T-helper 2 cell treated with Interferon-gamma antibody and Interleukin-4, amounts not matched to agents 5 μg/mL and 100 μg/mL, for 36 hours (primary cell): ENCODE measurements at regions not wholly inside any gene's neighbourhood (a gene's known extent, or its start where the extent isn't known, plus 50 kb on each side); places are given as distances from the start of the nearest gene placed in this dataset.
"Not testable (repeated sequence)": the region's sequence is repeated elsewhere in the genome, so short reads cannot be mapped to it uniquely, and the experiment has no call there.

Experiments used
- DNase-seq: peaks from one replicate; pipeline ENCODE4 v3.0.0; 2021; ENCODE audit warnings: low spot score
- H3K27ac Mint-ChIP-seq: one replicate; pipeline ENCODE4 v1.8.0; 2021; ENCODE audit warnings: mild to moderate bottlenecking, mixed read lengths
- H3K27me3 Mint-ChIP-seq: one replicate; pipeline ENCODE4 v1.8.0; 2021; ENCODE audit warnings: low read depth, mixed read lengths
- H3K36me3 Mint-ChIP-seq: one replicate; pipeline ENCODE4 v1.8.0; 2021; ENCODE audit warnings: low read depth, mixed read lengths
- H3K4me1 Mint-ChIP-seq: one replicate; pipeline ENCODE4 v1.8.0; 2021; ENCODE audit warnings: low read depth, mixed read lengths
- H3K4me3 Mint-ChIP-seq: one replicate; pipeline ENCODE4 v1.8.0; 2022; ENCODE audit warnings: mild to moderate bottlenecking, moderate library complexity, mixed read lengths
- H3K9me3 Mint-ChIP-seq: one replicate; pipeline ENCODE4 v1.8.0; 2021; ENCODE audit warnings: mixed read lengths

DNA sequence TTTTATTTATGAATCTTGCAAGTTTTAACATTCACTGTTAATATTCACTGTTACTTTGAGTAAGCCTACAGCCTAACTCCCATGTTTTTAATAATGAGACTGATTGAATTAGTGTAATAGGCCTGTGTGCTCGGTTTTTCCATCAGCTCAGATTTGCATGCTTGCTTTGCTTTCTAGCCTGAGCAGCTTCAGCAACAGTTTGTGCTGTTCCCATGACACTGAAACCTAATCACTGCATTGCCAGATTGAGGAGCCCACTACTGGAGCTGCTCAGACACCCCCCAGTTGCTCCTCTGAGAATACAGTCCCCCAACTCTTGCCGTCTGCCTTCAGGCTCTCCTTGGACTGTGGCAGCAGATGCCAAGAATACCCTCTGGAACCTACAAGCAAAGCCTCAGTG lies 695.4 kb downstream of the BRINP3 start:
- Mint-ChIP-seq H3K9me3 (peaks cover 13% of the 10 kb centered on the region), H3K36me3 (no peaks in the 10 kb centered on the region), H3K27ac (no peak overlapping the region), H3K4me3 (no peak overlapping the region), H3K4me1 (no peaks in the 10 kb centered on the region), H3K27me3 (no peaks in the 10 kb centered on the region)
- no peak for DNase-seq

DNA sequence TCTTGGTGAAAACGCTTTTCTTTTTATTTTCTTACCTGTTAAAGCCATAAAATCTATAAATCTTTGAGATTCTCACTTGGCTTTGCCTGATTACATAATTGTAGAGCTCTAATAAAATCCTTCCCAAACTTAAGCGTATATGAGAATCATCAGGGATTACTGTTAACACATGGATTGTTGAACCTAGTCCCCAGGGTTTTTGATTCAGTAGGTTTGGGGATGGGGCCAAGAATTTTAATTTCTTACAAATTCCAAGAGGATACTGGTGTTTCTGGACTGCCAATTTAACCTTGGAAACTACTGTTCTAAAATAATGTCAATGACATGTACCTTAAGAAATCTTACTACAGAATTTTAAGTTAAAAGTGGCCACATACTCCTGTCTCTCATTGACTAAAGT lies 694.2 kb downstream of the BRINP3 start:
- no peak overlapping the region for H3K4me3 Mint-ChIP-seq
- no peak for DNase-seq
- H3K27me3 Mint-ChIP-seq: no peaks in the 10 kb centered on the region
- peaks cover 16% of the 10 kb centered on the region for H3K9me3 Mint-ChIP-seq
- no peaks in the 10 kb centered on the region for H3K4me1 Mint-ChIP-seq
- no peaks in the 10 kb centered on the region for H3K36me3 Mint-ChIP-seq
- no peak overlapping the region for H3K27ac Mint-ChIP-seq

DNA sequence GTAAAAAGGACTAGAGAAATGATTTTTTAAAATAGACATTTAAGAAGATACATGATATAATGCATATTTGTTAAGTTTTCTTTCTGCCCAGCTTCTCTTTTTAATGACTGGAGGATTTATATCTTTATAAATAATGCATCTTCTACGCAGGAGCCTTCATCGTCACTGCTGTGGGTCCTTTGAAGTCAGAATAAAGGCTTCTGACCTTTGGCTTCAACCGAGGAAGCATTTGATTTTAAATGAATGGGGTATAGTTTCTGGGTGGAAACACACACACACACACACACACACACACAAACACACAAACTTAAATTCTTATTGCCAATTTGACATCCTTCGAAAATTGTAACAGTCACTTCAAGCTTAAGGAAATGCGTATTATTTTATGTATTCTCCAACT lies 690.9 kb downstream of the BRINP3 start:
- H3K36me3 Mint-ChIP-seq: no peaks in the 10 kb centered on the region

DNA sequence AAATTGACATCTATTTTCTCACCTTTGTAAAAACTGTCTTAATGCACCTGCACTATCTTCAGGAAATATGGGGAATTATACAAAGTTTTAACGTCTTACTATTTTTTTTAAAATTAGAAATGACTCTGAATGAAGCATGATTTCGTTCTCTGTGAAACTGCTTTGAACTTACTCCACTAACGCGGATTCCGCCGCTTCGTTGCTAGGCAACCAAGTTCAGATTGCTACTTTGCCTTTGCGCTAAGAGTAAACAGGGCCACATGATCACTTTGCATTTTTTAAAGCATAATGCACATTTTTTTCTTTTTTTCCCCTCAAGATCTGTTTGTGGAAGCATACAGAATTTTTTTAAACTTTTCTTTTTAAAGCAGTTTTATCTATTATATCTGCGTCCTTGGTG lies 690.5 kb downstream of the BRINP3 start:
- DNase-seq: no peak
- Mint-ChIP-seq H3K9me3 (peaks cover 17% of the 10 kb centered on the region), H3K27ac (no peak overlapping the region), H3K4me3 (no peak overlapping the region), H3K36me3 (no peaks in the 10 kb centered on the region), H3K4me1 (no peaks in the 10 kb centered on the region), H3K27me3 (no peaks in the 10 kb centered on the region)

More for the DNA sequence above, 690.9 kb downstream of the BRINP3 start:
- H3K27me3 Mint-ChIP-seq: no peaks in the 10 kb centered on the region
- H3K4me3 Mint-ChIP-seq: no peak overlapping the region
- no peak overlapping the region for H3K27ac Mint-ChIP-seq
- no peaks in the 10 kb centered on the region for H3K4me1 Mint-ChIP-seq
- H3K9me3 Mint-ChIP-seq: peaks cover 17% of the 10 kb centered on the region
- DNase-seq: no peak

DNA sequence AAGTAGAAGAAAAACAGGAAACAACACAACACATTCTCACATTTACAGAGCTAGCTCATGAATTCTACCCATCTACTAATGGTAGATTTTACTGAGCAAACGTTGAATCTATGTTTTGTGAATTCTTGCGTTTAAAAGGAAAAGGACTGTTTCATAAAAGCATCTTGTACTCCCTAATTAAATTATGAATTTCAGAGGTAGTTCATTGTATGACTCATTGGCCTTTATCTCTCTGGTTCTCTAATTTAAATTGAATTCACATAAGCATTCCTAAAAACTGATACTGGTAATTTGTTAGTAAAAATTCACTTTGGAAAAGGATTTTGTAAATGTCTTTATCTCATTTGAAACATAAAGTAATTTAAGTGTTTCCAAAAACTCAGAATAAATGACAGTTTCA lies 687.3 kb downstream of the BRINP3 start:
- Mint-ChIP-seq H3K27me3 (no peaks in the 10 kb centered on the region), H3K4me3 (no peak overlapping the region), H3K36me3 (no peaks in the 10 kb centered on the region), H3K4me1 (no peaks in the 10 kb centered on the region), H3K9me3 (peaks cover 26% of the 10 kb centered on the region), H3K27ac (no peak overlapping the region)
- no peak for DNase-seq

DNA sequence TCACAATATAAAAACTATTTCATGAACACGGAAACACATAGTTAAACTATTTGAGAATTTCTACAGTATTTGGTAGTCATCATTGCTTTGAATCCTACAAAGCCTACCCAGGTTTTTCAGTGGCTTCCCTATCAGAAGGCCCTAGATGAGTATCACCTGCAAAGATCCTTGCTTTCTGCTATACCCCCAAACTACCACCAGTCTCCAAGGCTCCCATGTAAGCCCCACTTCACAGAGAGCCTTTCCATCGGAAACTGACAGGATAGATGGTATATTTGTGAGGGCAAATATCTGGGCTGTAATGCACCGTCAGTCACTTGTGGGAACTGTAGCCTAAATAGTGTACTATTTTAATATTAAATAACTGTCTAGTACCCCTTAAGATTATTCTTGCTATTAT lies 674.3 kb downstream of the BRINP3 start:
- H3K27ac Mint-ChIP-seq: no peak overlapping the region
- no peak for DNase-seq
- H3K4me3 Mint-ChIP-seq: no peak overlapping the region
- no peaks in the 10 kb centered on the region for H3K4me1 Mint-ChIP-seq
- H3K9me3 Mint-ChIP-seq: peaks cover 14% of the 10 kb centered on the region
- H3K36me3 Mint-ChIP-seq: no peaks in the 10 kb centered on the region
- no peaks in the 10 kb centered on the region for H3K27me3 Mint-ChIP-seq

DNA sequence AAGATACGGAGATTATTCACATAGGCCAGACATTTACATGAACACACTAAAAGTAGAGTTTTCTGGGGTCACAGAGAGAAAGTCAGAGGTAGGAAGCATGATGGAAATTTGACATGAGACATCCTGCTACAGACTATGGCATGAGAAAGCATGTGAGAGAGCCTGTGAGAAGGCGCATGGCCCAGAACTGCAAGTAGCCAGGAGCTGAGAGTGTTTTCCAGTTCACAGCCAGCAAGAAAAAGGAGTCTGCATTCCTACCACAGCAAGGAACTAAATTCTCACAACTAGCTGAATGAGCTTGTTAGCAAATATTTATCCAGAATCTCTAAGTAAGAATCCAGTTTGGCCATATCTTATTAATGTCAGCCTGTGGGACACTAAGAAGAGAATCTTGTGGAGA lies 673.3 kb downstream of the BRINP3 start:
- Mint-ChIP-seq H3K27ac (no peak overlapping the region), H3K36me3 (no peaks in the 10 kb centered on the region), H3K4me1 (no peaks in the 10 kb centered on the region), H3K4me3 (no peak overlapping the region), H3K27me3 (no peaks in the 10 kb centered on the region), H3K9me3 (peaks cover 14% of the 10 kb centered on the region)
- DNase-seq: no peak

DNA sequence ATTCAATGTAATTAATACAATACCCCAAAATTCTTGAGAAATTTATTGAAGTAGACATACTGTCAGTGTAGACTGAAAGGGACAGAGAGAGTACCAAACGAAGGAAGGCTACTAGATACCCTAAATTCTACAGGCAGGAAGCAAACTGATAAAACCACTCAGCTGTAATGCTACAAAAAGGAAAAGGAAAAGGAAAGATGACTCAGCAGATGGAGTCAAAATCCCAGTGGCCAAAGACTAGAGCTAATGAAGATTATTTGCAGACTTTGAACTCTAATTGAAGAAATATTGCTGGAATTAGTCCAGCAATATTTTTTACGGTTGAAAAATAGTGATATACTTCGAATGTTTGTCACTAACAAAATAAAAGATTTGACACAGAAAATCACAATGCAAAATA lies 671.9 kb downstream of the BRINP3 start:
- H3K4me1 Mint-ChIP-seq: no peaks in the 10 kb centered on the region
- H3K9me3 Mint-ChIP-seq: peaks cover 16% of the 10 kb centered on the region
- no peak overlapping the region for H3K4me3 Mint-ChIP-seq
- no peak overlapping the region for H3K27ac Mint-ChIP-seq
- H3K27me3 Mint-ChIP-seq: no peaks in the 10 kb centered on the region
- no peak for DNase-seq
- no peaks in the 10 kb centered on the region for H3K36me3 Mint-ChIP-seq

DNA sequence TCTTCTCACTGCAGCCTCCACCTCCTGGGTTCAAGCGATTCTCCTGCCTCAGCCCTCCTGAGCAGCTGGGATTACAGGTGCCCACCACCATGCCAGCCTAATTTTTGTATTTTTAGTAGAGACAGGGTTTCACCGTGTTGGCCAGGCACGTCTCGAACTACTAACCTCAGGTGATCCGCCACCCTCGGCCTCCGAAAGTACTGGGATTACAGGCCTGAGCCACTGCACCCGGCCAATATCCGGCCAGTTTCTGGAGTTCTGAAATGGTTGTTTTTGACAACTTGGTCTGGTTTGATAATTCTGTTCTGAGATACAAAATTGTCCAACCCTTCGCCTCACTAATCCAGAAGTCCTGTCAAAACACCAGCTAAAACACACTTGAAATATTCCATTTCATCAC lies 667.0 kb downstream of the BRINP3 start:
- H3K9me3 Mint-ChIP-seq, H3K27me3 Mint-ChIP-seq, H3K27ac Mint-ChIP-seq: not testable (repeated sequence)

DNA sequence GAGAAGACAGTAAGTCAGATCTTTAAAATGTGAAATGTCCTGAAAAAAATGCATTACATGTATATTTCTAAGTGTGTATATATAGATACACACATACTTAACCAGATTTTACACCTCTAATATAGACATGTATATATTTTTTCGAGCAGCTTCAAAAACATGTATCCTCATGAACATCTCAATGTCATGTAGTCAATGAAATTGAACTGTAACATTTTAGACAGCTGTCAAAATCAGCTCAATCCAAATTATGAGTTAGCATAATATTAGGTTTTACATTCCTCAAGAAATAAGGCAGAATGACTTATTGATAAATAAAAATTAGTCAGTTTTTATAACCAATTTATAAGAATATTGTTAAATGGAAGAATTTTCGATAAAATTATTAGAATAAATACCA lies 665.7 kb downstream of the BRINP3 start:
- Mint-ChIP-seq H3K27ac (no peak overlapping the region), H3K4me1 (no peaks in the 10 kb centered on the region), H3K27me3 (no peaks in the 10 kb centered on the region), H3K9me3 (peaks cover 6% of the 10 kb centered on the region), H3K4me3 (no peak overlapping the region), H3K36me3 (no peaks in the 10 kb centered on the region)
- no peak for DNase-seq

More for the DNA sequence above, 667.0 kb downstream of the BRINP3 start:
- not testable (repeated sequence) for DNase-seq, H3K36me3 Mint-ChIP-seq, H3K4me3 Mint-ChIP-seq, H3K4me1 Mint-ChIP-seq

DNA sequence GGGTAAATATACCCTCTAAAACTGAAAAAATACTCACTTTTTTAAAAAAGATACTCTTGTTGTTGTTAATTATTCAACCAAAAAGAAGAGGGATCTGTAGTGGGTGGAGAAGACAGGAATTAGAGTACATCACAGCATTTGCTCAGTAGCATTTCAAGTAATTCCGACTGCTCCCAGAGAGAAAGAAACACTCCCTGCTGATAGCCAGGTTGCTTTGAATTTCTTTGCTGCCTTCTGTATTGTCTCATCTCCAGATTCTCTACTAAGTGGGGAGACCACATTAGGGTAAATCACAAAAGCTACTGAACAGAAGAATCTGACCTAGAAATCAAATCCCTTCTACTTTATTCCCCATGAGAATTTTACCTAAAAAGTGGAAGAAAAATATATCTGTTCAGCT lies 661.1 kb downstream of the BRINP3 start:
- no peaks in the 10 kb centered on the region for H3K36me3 Mint-ChIP-seq
- no peaks in the 10 kb centered on the region for H3K27me3 Mint-ChIP-seq
- H3K4me3 Mint-ChIP-seq: no peak overlapping the region
- no peak for DNase-seq
- no peaks in the 10 kb centered on the region for H3K4me1 Mint-ChIP-seq
- H3K27ac Mint-ChIP-seq: no peak overlapping the region
- H3K9me3 Mint-ChIP-seq: peaks cover 8% of the 10 kb centered on the region

DNA sequence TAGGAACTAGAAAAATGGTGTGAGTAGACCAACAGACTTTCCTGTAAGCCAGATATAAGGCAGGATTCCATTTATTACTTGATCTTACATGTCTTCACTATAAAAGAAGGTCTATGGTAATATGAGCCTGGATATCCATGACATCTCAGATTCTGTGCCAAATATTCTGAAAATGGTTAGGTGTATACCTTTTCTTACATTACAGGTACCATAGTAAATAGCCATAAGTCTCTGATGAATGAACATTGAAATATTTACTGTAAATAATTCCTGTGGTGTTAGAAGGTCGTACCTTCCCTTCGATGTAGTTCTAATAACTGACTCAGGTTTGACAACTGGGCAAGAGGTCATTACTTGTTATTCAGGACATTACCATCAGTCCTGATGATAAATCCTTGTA lies 657.9 kb downstream of the BRINP3 start:
- H3K36me3 Mint-ChIP-seq: no peaks in the 10 kb centered on the region
- H3K27ac Mint-ChIP-seq: no peak overlapping the region
- peaks cover 8% of the 10 kb centered on the region for H3K9me3 Mint-ChIP-seq
- no peaks in the 10 kb centered on the region for H3K27me3 Mint-ChIP-seq
- DNase-seq: no peak
- no peak overlapping the region for H3K4me3 Mint-ChIP-seq
- no peaks in the 10 kb centered on the region for H3K4me1 Mint-ChIP-seq

DNA sequence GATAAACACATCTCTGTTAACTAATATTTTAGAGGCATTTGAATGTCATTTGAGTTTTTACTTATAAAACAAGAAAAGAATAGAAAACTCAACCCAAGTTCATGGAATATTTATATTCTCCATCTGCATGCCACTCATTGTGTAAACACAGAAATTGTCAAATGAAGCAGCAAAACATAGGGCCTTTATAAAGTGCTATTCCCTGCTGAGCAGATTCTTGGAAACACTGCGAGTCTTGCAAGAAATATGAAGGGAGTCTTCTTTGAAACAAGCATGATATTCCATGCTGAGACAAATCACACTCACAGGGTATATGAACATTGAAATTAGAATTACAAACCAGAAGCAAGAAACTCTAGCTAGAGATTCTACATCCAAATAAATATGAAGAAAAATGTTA lies 655.8 kb downstream of the BRINP3 start:
- H3K27ac Mint-ChIP-seq: no peak overlapping the region
- H3K9me3 Mint-ChIP-seq: peaks cover 15% of the 10 kb centered on the region
- no peaks in the 10 kb centered on the region for H3K36me3 Mint-ChIP-seq
- no peak for DNase-seq
- H3K4me3 Mint-ChIP-seq: no peak overlapping the region
- no peaks in the 10 kb centered on the region for H3K4me1 Mint-ChIP-seq
- no peaks in the 10 kb centered on the region for H3K27me3 Mint-ChIP-seq

DNA sequence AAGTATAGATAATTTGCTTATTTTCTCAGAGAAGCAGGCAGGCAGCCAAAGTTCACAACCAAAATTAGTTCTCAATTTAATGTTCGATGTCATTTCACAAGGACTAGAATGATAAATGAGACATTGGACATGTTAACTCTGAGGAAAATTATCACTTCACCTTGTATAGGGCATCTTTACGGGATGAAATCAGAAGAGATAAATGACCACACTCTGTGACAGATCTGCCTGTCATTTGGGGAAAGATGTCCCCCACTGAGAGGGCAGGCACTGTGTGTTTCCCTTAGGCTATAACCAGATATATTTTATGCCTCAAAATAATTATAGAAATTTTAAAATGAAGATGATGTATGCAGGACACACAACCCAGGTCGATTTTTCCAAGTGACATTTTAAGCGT lies 642.9 kb downstream of the BRINP3 start:
- no peaks in the 10 kb centered on the region for H3K27me3 Mint-ChIP-seq
- H3K9me3 Mint-ChIP-seq: peaks cover 7% of the 10 kb centered on the region
- H3K36me3 Mint-ChIP-seq: no peaks in the 10 kb centered on the region
- H3K4me3 Mint-ChIP-seq: no peak overlapping the region
- H3K4me1 Mint-ChIP-seq: no peaks in the 10 kb centered on the region
- DNase-seq: no peak
- no peak overlapping the region for H3K27ac Mint-ChIP-seq

DNA sequence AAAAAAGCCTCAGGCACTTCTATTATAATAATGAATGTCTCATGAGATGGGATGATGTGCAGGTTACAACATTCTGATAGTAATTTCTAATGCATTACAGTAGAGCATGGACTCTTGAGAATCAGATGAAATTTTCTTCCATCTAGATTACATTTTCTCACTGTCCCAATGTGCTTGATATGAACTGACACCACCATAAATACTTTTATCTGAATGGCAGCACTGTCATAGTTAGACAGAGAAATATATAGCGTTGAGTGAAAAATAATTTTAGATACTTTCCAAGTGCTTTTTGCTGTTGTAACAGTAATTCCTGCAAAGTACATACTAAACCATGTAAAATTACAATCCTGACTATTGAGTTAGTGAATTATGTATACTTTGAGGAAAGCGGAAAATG lies 630.1 kb downstream of the BRINP3 start:
- DNase-seq: no peak
- Mint-ChIP-seq H3K27me3 (no peaks in the 10 kb centered on the region), H3K4me3 (no peak overlapping the region), H3K4me1 (no peaks in the 10 kb centered on the region), H3K36me3 (no peaks in the 10 kb centered on the region), H3K27ac (no peak overlapping the region), H3K9me3 (peaks cover 9% of the 10 kb centered on the region)
